ENCODE measurements at regions not wholly inside any gene's neighbourhood (a gene's known extent, or its start where the extent isn't known, plus 50 kb on each side); places are given as distances from the start of the nearest gene placed in this dataset.

DNA sequence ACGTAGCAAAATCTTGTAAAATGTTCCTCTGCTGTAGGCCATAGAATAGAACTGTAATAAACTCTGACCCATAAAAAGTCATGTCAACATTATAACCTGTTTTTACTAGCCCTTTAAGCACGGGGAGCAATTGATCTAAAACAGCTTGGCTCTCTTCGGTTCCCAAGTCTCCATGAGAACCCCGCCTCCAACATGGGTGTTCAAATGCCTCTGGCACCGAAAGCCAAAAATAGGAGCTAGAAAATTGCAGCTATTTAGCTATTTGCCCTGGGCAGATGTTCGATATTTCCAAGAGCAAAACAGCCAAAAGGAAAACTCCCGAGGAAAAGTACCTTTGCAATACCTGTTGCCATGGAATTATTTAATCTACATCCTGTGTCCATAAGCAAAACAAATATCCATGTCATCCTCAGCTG is 563.1 kb downstream of the EFNB2 start:
- TF ChIP-seq CTCF (IDR thresholded peaks at IDR 0.05) (no peak), POLR2A (IDR thresholded peaks at IDR 0.05) (no peak)

Measured in right lobe of liver (tissue), 4 donors.